GM23248 (cell line): ENCODE measurements at regions not wholly inside any gene's neighbourhood (a gene's known extent, or its start where the extent isn't known, plus 50 kb on each side); places are given as distances from the start of the nearest gene placed in this dataset.

Experiments used
- EZH2 ChIP-seq: fragments of 200-600 bp; sonication (generic); IDR thresholded peaks from 2 replicates; pipeline ENCODE4 v1.6.1; 2018; ENCODE audit warnings: antibody characterized with exemption, mild to moderate bottlenecking; ENCODE audit not compliant: insufficient read depth, poor library complexity, severe bottlenecking
- EZH2phosphoT487 ChIP-seq: fragments of 200-600 bp; sonication (generic); IDR thresholded peaks from 2 replicates; pipeline ENCODE4 v1.6.1; 2018; ENCODE audit warnings: antibody characterized with exemption, moderate library complexity, mild to moderate bottlenecking, low read depth; ENCODE audit not compliant: insufficient read depth

DNA sequence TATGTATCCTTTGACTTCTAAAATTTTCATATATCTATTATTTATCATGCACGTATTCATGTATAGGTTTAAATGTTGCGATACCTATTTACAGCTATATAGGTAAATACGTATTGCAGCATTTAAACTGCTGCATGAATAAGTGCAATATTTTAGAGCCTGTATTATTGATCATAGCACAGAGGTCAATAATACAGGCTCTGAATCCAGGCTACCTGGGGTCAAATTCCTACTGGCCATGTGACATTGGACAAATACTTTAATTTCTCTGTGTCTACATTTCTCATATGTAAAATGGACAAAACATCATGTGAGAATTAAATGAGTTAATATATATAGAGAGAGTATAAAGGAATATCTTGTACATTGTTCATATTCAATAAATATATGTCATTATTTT, 352.9 kb upstream of the ROBO2 start:
- TF ChIP-seq EZH2, result no peak
- TF ChIP-seq EZH2phosphoT487, result no peak
